AG09319 (cell line): ENCODE measurements at regions not wholly inside any gene's neighbourhood (a gene's known extent, or its start where the extent isn't known, plus 50 kb on each side); places are given as distances from the start of the nearest gene placed in this dataset.

ENCODE experiments used
- DNase-seq: peaks from one replicate; pipeline ENCODE4 v3.0.0-alpha.2; 2010; ENCODE audit warnings: low read depth; ENCODE audit errors: extremely low read depth
- CTCF ChIP-seq: IDR thresholded peaks from 2 replicates; pipeline ENCODE4 v1.5.1; 2011; ENCODE audit warnings: low read depth, mild to moderate bottlenecking, inconsistent platforms, low read length, moderate library complexity

- TF ChIP-seq CTCF, result no peak
- DNase-seq, result no peak
These were observed 686.2 kb upstream of the NR2F2 start for GRCh38 chr15:95644100-95644875.

GRCh38 chr15:95645791-95646338, 684.6 kb upstream of the NR2F2 start:
- TF ChIP-seq CTCF, result no peak
- DNase-seq, result no peak

GRCh38 chr15:95646484-95647273, 683.8 kb upstream of the NR2F2 start:
- no peak for DNase-seq

GRCh38 chr15:95647531-95648277, 682.8 kb upstream of the NR2F2 start:
- no peak for DNase-seq
- TF ChIP-seq CTCF, result no peak

More at GRCh38 chr15:95646484-95647273, 683.8 kb upstream of the NR2F2 start:
- no peak for TF ChIP-seq CTCF

GRCh38 chr15:95653361-95653805, 677.1 kb upstream of the NR2F2 start:
- TF ChIP-seq CTCF, result no peak
- no peak for DNase-seq

- TF ChIP-seq CTCF, result no peak
- DNase-seq, result no peak
These were observed 675.4 kb upstream of the NR2F2 start for GRCh38 chr15:95655089-95655607.
